ENCODE measurements at regions not wholly inside any gene's neighbourhood (a gene's known extent, or its start where the extent isn't known, plus 50 kb on each side); places are given as distances from the start of the nearest gene placed in this dataset.
"Not testable (repeated sequence)": the region's sequence is repeated elsewhere in the genome, so short reads cannot be mapped to it uniquely, and the experiment has no call there.

DNA sequence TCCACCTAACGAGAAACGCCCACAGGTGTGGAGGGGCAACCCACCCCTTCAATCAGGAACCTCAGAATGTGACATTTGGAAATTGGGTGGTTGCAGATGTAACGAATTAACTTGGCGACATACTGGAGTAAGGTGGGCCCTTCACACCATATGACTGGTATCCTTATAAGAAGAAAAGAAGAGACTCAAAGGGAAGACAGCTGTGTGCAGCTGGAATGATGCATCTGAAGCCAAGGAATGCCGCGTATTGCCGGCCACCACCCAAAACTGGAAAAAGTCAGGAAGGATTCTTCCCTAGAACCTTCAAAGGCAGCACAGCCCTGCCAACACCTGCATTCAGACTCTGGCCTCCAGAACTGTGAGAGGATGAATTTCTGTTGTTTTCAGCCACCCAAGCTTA, 270.0 kb upstream of the FRG2C start:
- TF ChIP-seq, protein P1, sequence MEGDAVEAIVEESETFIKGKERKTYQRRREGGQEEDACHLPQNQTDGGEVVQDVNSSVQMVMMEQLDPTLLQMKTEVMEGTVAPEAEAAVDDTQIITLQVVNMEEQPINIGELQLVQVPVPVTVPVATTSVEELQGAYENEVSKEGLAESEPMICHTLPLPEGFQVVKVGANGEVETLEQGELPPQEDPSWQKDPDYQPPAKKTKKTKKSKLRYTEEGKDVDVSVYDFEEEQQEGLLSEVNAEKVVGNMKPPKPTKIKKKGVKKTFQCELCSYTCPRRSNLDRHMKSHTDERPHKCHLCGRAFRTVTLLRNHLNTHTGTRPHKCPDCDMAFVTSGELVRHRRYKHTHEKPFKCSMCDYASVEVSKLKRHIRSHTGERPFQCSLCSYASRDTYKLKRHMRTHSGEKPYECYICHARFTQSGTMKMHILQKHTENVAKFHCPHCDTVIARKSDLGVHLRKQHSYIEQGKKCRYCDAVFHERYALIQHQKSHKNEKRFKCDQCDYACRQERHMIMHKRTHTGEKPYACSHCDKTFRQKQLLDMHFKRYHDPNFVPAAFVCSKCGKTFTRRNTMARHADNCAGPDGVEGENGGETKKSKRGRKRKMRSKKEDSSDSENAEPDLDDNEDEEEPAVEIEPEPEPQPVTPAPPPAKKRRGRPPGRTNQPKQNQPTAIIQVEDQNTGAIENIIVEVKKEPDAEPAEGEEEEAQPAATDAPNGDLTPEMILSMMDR (IDR thresholded peaks at IDR 0.05): not testable (repeated sequence)
- TF ChIP-seq POLR2A (IDR thresholded peaks at IDR 0.05): not testable (repeated sequence)

Measured in right lobe of liver (tissue), 4 donors.